H1 (cell line): ENCODE measurements at regions not wholly inside any gene's neighbourhood (a gene's known extent, or its start where the extent isn't known, plus 50 kb on each side); places are given as distances from the start of the nearest gene placed in this dataset.
"Not testable (repeated sequence)": the region's sequence is repeated elsewhere in the genome, so short reads cannot be mapped to it uniquely, and the experiment has no call there.

Source experiments
- CBX8 ChIP-seq: fragments of 300-800, 300-1000 bp; sonication (generic); IDR thresholded peaks from 2 replicates; pipeline ENCODE4 v1.7.1; 2016; ENCODE audit warnings: low read depth, low read length, borderline replicate concordance
- POLR2AphosphoS5 ChIP-seq: IDR thresholded peaks from 2 replicates; pipeline ENCODE4 v1.6.1; 2011; ENCODE audit warnings: low read depth, low read length
- TAF1 ChIP-seq: IDR thresholded peaks from 2 replicates; pipeline ENCODE4 v1.6.1; 2011; ENCODE audit warnings: mild to moderate bottlenecking, low read depth, low read length
- TF ChIP-seq, protein P1 (sequence below), 3 experiments: IDR thresholded peaks; 1 replicate in 2 of 3; 2 replicates in 1 of 3; pipeline versions ENCODE4 v1.5.1 to v1.6.1; 2011; ENCODE audit warnings: low read length in 3 of 3, mild to moderate bottlenecking in 3 of 3, inconsistent platforms in 2 of 3, low read depth in 1 of 3, moderate library complexity in 1 of 3; ENCODE audit not compliant: insufficient read depth in 1 of 3; ENCODE audit errors: control extremely low read depth in 1 of 3
- TF ChIP-seq, protein P2 (sequence below): IDR thresholded peaks from 2 replicates; pipeline ENCODE4 v1.6.1; 2012; ENCODE audit warnings: inconsistent platforms

DNA sequence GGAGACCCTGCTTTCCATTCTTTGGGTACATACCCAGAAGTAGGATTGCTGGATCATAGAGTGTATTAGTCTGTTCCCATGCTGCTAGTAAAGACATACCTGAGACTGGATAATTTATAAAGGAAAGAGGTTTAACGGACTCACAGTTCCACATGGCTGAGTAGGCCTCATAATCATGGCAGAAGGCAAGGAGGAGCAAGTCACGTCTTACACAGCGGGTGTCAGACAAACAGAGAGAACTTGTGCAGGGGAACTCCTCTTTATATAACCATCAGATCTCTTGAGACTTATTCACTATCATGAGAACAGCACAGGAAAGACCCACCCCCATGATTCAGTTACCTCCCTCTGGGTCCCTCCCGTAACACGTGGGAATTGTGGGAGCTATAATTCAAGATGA lies 87.7 kb upstream of the TOX2 start:
- TF ChIP-seq, protein P1, sequence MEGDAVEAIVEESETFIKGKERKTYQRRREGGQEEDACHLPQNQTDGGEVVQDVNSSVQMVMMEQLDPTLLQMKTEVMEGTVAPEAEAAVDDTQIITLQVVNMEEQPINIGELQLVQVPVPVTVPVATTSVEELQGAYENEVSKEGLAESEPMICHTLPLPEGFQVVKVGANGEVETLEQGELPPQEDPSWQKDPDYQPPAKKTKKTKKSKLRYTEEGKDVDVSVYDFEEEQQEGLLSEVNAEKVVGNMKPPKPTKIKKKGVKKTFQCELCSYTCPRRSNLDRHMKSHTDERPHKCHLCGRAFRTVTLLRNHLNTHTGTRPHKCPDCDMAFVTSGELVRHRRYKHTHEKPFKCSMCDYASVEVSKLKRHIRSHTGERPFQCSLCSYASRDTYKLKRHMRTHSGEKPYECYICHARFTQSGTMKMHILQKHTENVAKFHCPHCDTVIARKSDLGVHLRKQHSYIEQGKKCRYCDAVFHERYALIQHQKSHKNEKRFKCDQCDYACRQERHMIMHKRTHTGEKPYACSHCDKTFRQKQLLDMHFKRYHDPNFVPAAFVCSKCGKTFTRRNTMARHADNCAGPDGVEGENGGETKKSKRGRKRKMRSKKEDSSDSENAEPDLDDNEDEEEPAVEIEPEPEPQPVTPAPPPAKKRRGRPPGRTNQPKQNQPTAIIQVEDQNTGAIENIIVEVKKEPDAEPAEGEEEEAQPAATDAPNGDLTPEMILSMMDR (IDR thresholded peaks at IDR 0.05; ENCODE audit: control extremely low read depth in 1 of 3, insufficient read depth in 1 of 3, low read depth in 1 of 3, low read length in 3 of 3): not testable (repeated sequence)
- not testable (repeated sequence) for TF ChIP-seq TAF1, CBX8, POLR2AphosphoS5
- TF ChIP-seq, protein P2, sequence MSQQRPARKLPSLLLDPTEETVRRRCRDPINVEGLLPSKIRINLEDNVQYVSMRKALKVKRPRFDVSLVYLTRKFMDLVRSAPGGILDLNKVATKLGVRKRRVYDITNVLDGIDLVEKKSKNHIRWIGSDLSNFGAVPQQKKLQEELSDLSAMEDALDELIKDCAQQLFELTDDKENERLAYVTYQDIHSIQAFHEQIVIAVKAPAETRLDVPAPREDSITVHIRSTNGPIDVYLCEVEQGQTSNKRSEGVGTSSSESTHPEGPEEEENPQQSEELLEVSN: not testable (repeated sequence)
